Keratinocyte (primary cell): ENCODE measurements at regions not wholly inside any gene's neighbourhood (a gene's known extent, or its start where the extent isn't known, plus 50 kb on each side); places are given as distances from the start of the nearest gene placed in this dataset.
"Not testable (repeated sequence)": the region's sequence is repeated elsewhere in the genome, so short reads cannot be mapped to it uniquely, and the experiment has no call there.

Experiments
- EZH2 ChIP-seq: IDR thresholded peaks from one replicate; pipeline ENCODE4 v1.6.1; 2012; ENCODE audit warnings: inconsistent platforms, mild to moderate bottlenecking, low read length, moderate library complexity
- TF ChIP-seq, protein P1 (sequence below), 3 experiments: IDR thresholded peaks in 1 of 3; conservative IDR thresholded peaks in 1 of 3; optimal IDR thresholded peaks in 1 of 3; 2 replicates in 2 of 3; 3 replicates in 1 of 3; pipeline versions ENCODE3 to v1.5.1; 2011; ENCODE audit warnings: low read length in 3 of 3, mild to moderate bottlenecking in 3 of 3, moderate library complexity in 2 of 3, control low read depth in 1 of 3, inconsistent platforms in 1 of 3; ENCODE audit not compliant: insufficient read depth in 2 of 3; ENCODE audit errors: extremely low read depth in 1 of 3

GRCh38 chr1:146511047-146511777 lies 282.4 kb upstream of the NOTCH2NLA start:
- TF ChIP-seq, protein P1, sequence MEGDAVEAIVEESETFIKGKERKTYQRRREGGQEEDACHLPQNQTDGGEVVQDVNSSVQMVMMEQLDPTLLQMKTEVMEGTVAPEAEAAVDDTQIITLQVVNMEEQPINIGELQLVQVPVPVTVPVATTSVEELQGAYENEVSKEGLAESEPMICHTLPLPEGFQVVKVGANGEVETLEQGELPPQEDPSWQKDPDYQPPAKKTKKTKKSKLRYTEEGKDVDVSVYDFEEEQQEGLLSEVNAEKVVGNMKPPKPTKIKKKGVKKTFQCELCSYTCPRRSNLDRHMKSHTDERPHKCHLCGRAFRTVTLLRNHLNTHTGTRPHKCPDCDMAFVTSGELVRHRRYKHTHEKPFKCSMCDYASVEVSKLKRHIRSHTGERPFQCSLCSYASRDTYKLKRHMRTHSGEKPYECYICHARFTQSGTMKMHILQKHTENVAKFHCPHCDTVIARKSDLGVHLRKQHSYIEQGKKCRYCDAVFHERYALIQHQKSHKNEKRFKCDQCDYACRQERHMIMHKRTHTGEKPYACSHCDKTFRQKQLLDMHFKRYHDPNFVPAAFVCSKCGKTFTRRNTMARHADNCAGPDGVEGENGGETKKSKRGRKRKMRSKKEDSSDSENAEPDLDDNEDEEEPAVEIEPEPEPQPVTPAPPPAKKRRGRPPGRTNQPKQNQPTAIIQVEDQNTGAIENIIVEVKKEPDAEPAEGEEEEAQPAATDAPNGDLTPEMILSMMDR (optimal IDR thresholded peaks at IDR 0.05 in 1 of 3, IDR thresholded peaks at IDR 0.05 in 1 of 3, conservative IDR thresholded peaks at IDR 0.05 in 1 of 3; ENCODE audit: extremely low read depth in 1 of 3, insufficient read depth in 2 of 3, low read length in 3 of 3), result not testable (repeated sequence)
- not testable (repeated sequence) for TF ChIP-seq EZH2
